Activated B cell treated with CpG ODN at 0.5 μM for 24 hours (primary cell): ENCODE measurements at regions not wholly inside any gene's neighbourhood (a gene's known extent, or its start where the extent isn't known, plus 50 kb on each side); places are given as distances from the start of the nearest gene placed in this dataset.

Experiments used
- ATAC-seq: fragments of 200-7000 bp; cut with Tn5 transposase; one replicate; pipeline ENCODE4 v1.10.0; 2021; ENCODE audit warnings: low read depth, mild to moderate bottlenecking, moderate library complexity
- CTCF ChIA-PET: fragments of 350-600 bp; sonication (Branson Sonifier 250); formaldehyde crosslinking; loops from one replicate; lab custom pipeline; 2021; ENCODE audit warnings: antibody characterized with exemption; lab: Charles Lee
- POLR2A ChIA-PET: fragments of 350-600 bp; sonication (Branson Sonifier 250); formaldehyde crosslinking; loops from one replicate; lab custom pipeline; 2021; ENCODE audit warnings: antibody characterized with exemption; lab: Charles Lee
- DNase-seq: peaks from one replicate; pipeline ENCODE4 v3.0.0; 2022
- H3K27ac Mint-ChIP-seq: one replicate; pipeline ENCODE4 v1.8.0; 2020; ENCODE audit warnings: mixed read lengths
- H3K27me3 Mint-ChIP-seq: one replicate; pipeline ENCODE4 v1.8.0; 2021; ENCODE audit warnings: mixed read lengths
- H3K36me3 Mint-ChIP-seq: one replicate; pipeline ENCODE4 v1.8.0; 2021; ENCODE audit warnings: low read depth, mixed read lengths
- H3K4me1 Mint-ChIP-seq: one replicate; pipeline ENCODE4 v1.8.0; 2021; ENCODE audit warnings: mixed read lengths
- H3K4me3 Mint-ChIP-seq: one replicate; pipeline ENCODE4 v1.8.0; 2020; ENCODE audit warnings: mild to moderate bottlenecking, mixed read lengths
- H3K9me3 Mint-ChIP-seq: one replicate; pipeline ENCODE4 v1.8.0; 2020; ENCODE audit warnings: mixed read lengths
- CTCF ChIP-seq: fragments of 200-600 bp; IDR thresholded peaks from one replicate; pipeline ENCODE4 v1.8.0; 2022; ENCODE audit warnings: antibody characterized with exemption, mild to moderate bottlenecking
- intact Hi-C: fragments of 100-400 bp; cut with micrococcal nuclease; formaldehyde crosslinking; loops from one replicate; pipeline ENCODE4 v1.15.1; 2024

DNA sequence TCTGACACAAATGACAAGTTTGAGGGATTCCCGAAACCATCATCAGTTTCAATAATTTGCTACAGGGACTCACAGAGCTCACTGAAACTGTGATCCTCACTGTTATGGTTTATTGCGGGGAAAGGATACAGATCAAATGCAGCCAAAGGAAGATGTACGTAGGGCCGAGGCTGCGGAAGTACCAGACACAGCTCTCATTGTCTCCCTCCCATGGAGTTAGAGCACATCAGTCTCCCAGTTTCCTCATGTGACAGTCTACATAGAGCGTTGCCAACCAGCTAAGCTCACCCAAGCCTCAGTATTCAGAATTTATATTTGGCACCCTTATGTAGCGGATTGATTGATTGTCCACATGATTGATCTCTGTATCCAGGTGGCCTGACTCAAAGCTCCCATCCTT is 137.8 kb upstream of the TENM3 start:
- no peak for ATAC-seq
- CTCF ChIA-PET = no interaction called here
- no peak overlapping the region for H3K27ac Mint-ChIP-seq

GRCh38 chr4:182107931-182108330 is 135.3 kb upstream of the TENM3 start:
- ATAC-seq = no peak
- CTCF ChIA-PET = no interaction called here

More for the DNA sequence above, 137.8 kb upstream of the TENM3 start:
- intact Hi-C loops = no loop called here
- H3K4me1 Mint-ChIP-seq = no peaks in the 10 kb centered on the region
- H3K4me3 Mint-ChIP-seq = no peak overlapping the region
- POLR2A ChIA-PET = no interaction called here
- no peaks in the 10 kb centered on the region for H3K9me3 Mint-ChIP-seq
- no peak for TF ChIP-seq CTCF
- no peak for DNase-seq
- H3K27me3 Mint-ChIP-seq = no peaks in the 10 kb centered on the region
- H3K36me3 Mint-ChIP-seq = no peaks in the 10 kb centered on the region

GRCh38 chr4:182111586-182111985 is 131.6 kb upstream of the TENM3 start:
- Mint-ChIP-seq H3K4me3 (no peak overlapping the region), H3K4me1 (no peaks in the 10 kb centered on the region), H3K27me3 (no peaks in the 10 kb centered on the region), H3K27ac (no peak overlapping the region), H3K9me3 (peaks cover 2% of the 10 kb centered on the region), H3K36me3 (no peaks in the 10 kb centered on the region)
- POLR2A ChIA-PET = no interaction called here
- intact Hi-C loops = no loop called here
- CTCF ChIA-PET = no interaction called here
- no peak for TF ChIP-seq CTCF
- no peak for ATAC-seq
- DNase-seq = no peak

More at GRCh38 chr4:182107931-182108330, 135.3 kb upstream of the TENM3 start:
- intact Hi-C loops = no loop called here
- no peak for TF ChIP-seq CTCF
- POLR2A ChIA-PET = no interaction called here
- Mint-ChIP-seq H3K36me3 (no peaks in the 10 kb centered on the region), H3K9me3 (no peaks in the 10 kb centered on the region), H3K27me3 (no peaks in the 10 kb centered on the region), H3K27ac (no peak overlapping the region), H3K4me1 (no peaks in the 10 kb centered on the region), H3K4me3 (no peak overlapping the region)
- no peak for DNase-seq

DNA sequence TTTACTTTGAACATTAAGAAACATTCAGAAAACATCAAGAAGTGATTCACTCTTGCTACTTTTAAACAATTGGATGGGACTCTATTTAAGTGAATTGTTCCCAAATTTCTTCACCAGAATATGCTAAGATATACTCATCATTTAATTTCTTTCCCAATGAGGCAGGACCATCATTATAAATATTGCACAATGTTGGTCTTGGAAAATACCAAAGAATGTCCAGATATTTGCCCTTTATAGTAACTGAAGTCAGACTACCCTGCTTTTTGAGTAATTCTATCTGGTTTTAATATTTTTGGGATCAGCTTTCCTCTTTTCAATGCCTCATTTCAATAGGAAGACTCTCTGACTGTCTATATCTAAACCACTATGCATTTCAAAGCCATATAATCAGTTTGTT is 129.4 kb upstream of the TENM3 start:
- H3K27me3 Mint-ChIP-seq = no peaks in the 10 kb centered on the region
- ATAC-seq = no peak
- H3K27ac Mint-ChIP-seq = no peak overlapping the region
- TF ChIP-seq CTCF = no peak
- no peaks in the 10 kb centered on the region for H3K36me3 Mint-ChIP-seq
- peaks cover 4% of the 10 kb centered on the region for H3K9me3 Mint-ChIP-seq
- CTCF ChIA-PET = no interaction called here
- DNase-seq = no peak
- H3K4me1 Mint-ChIP-seq = no peaks in the 10 kb centered on the region
- POLR2A ChIA-PET = no interaction called here
- no peak overlapping the region for H3K4me3 Mint-ChIP-seq
- intact Hi-C loops = no loop called here

GRCh38 chr4:182124359-182124758 is 118.8 kb upstream of the TENM3 start:
- Mint-ChIP-seq H3K27me3 (no peaks in the 10 kb centered on the region), H3K4me3 (no peak overlapping the region), H3K9me3 (peaks cover 18% of the 10 kb centered on the region), H3K4me1 (no peaks in the 10 kb centered on the region), H3K36me3 (no peaks in the 10 kb centered on the region), H3K27ac (no peak overlapping the region)
- DNase-seq (no peak), ATAC-seq (no peak)
- intact Hi-C loops = no loop called here
- ChIA-PET POLR2A (no interaction called here), CTCF (no interaction called here)
- TF ChIP-seq CTCF = no peak
